ENCODE measurements at regions not wholly inside any gene's neighbourhood (a gene's known extent, or its start where the extent isn't known, plus 50 kb on each side); places are given as distances from the start of the nearest gene placed in this dataset. TPM values are rescaled to one million over a fixed set of nuclear protein-coding genes. Genes with fewer than 3 reads are reported as not detected.

- ATAC-seq (ENCODE audit: insufficient read depth, low FRiP score) (no peak), DNase-seq (no peak)
- Histone ChIP-seq H3K27me3 (ENCODE audit: control insufficient read depth in 3 of 3, insufficient read depth in 3 of 3, low read length in 2 of 3) (no peaks in the 10 kb centered on the region), H3K27ac (ENCODE audit: low read depth in 1 of 2, low read length in 1 of 2) (no peak overlapping the region), H3K4me3 (no peak overlapping the region), H3K4me1 (ENCODE audit: control insufficient read depth in 5 of 5, insufficient read depth in 5 of 5, low read length in 5 of 5) (no peaks in the 10 kb centered on the region), H3K9ac (ENCODE audit: insufficient read depth in 1 of 2, low read length in 2 of 2) (no peak overlapping the region), H3K9me3 (ENCODE audit: control insufficient read depth in 4 of 4, insufficient read depth in 3 of 4, low read length in 3 of 4) (peaks cover 0 to 6% (median 0%) of the 10 kb centered on the region in 4 donors), H3K36me3 (ENCODE audit: control insufficient read depth in 4 of 4, insufficient read depth in 4 of 4, low read length in 4 of 4) (no peaks in the 10 kb centered on the region)
- WGBS, 2 donors = 71 to 87% methylated on average over 4 of the region's 4 CpGs
- no peak for TF ChIP-seq CTCF (IDR thresholded peaks at IDR 0.05; ENCODE audit: control extremely low read depth, extremely low read depth)
Measured at GRCh38 chrX:82848111-82848510, 660.0 kb upstream of the POU3F4 start.

Small RNA genes lying in the stretch of these regions (small RNA-seq; reads per million reads assigned to genes)
- gene RF00394 (ENCODE audit: low replicate concordance) = not detected
